Stimulated activated CD8-positive, alpha-beta memory T cell treated with anti-CD3 and anti-CD28 coated beads, Interleukin-15, amount 100 ng/mL, for 4 hours (primary cell): ENCODE measurements at regions not wholly inside any gene's neighbourhood (a gene's known extent, or its start where the extent isn't known, plus 50 kb on each side); places are given as distances from the start of the nearest gene placed in this dataset.
A peak's percentile ranks its signal among the peaks of the same experiment; 100 is the strongest.

Source experiments
- DNase-seq, 2 donors: peaks; one replicate each; pipeline ENCODE4 v3.0.0-alpha.2; 2020; ENCODE audit warnings: low read depth in 2 of 2

GRCh38 chr5:138665261-138665660, 88.0 kb upstream of the CTNNA1 start:
- no peak for DNase-seq

DNA sequence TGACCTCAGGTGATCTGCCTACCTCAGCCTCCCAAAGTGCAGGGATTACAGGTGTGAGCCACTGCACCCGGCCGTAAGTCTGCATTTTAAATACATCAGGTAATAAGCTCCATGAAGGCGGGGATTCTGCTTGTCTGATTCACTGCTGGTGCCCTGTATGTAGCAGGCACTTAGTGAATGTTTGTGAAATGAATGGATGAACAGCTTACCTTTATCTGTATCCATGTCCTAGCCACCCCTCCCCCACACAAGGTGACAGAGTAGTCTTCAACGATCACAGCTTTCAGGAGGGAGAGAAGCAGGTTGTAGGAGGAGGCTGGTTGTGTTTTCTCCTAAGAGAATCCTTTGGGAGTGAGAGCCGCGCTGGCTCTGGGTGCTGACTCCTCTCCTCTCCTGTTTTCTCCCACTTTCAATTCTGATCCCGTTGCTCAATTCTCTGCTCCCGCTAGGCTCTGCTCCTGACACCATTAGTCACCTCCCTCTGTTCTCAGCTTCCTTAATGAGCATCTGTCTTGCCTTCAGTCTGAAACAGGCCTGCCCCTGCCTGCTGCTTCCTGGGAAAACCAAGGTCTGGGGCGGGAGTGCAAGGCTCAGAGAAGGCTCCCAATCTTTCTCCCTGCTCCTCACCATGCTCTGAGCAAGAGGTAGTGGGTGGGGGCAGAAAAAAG, 88.8 kb upstream of the CTNNA1 start:
- DNase-seq: no peak

- no peak for DNase-seq
Measured at GRCh38 chr5:138663561-138663960, 88.4 kb upstream of the HSPA9 start.

DNA sequence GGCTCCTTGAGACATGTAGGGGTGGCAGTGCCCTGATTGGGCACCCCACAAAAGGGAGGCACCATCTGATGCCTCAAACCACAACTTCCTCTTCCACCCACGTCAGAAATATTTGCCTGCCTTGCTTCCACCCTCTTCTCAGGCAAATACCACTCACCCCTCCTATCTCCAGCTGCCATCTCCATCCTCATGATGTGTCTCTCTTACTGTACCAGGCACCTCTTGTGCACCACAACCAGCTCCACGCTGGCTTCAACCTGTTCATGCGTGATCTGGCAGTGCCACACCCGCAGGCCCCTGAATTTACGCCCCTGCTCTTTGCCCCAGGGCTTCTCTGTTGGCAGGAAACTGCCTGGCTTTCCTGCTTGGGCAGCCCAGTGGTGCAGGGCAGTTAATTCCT, 87.8 kb upstream of the HSPA9 start:
- DNase-seq: no peak

- DNase-seq: no peak
Measured at GRCh38 chr5:138662599-138662998, 87.4 kb upstream of the HSPA9 start.

GRCh38 chr5:138661991-138662434, 86.8 kb upstream of the HSPA9 start:
- DNase-seq: no peak

- no peak for DNase-seq
Measured at GRCh38 chr5:138661291-138661960, 86.2 kb upstream of the HSPA9 start.

- no peak for DNase-seq
Measured at GRCh38 chr5:138660051-138660572, 84.9 kb upstream of the HSPA9 start.

- no peak for DNase-seq
Measured at GRCh38 chr5:138659561-138659960, 84.4 kb upstream of the HSPA9 start.

DNA sequence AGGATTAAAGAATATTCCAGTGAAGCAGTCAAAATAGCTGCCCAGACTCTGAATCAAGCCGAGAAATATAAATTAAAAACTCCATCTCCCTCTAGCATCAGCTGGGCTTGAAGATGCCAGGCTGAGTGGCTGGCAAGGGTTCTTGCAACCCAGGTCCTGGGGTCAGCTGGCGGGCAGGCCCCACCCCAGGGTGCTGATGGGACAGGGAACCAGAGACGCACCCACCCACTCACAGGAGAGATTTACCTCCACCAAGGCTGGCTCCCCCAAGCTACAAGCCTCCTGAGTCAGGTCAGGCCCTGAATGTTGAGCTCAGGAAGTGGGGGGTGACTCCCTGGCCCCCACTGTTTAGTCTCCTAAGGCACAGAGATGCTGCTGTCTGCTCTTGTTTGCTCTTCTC, 83.9 kb upstream of the HSPA9 start:
- no peak for DNase-seq

- no peak for DNase-seq
Measured at GRCh38 chr5:138658676-138659075, 83.5 kb upstream of the HSPA9 start.

GRCh38 chr5:138657360-138657759, 82.2 kb upstream of the HSPA9 start:
- DNase-seq: no peak

GRCh38 chr5:138656916-138657315, 81.7 kb upstream of the HSPA9 start:
- DNase-seq: no peak

DNA sequence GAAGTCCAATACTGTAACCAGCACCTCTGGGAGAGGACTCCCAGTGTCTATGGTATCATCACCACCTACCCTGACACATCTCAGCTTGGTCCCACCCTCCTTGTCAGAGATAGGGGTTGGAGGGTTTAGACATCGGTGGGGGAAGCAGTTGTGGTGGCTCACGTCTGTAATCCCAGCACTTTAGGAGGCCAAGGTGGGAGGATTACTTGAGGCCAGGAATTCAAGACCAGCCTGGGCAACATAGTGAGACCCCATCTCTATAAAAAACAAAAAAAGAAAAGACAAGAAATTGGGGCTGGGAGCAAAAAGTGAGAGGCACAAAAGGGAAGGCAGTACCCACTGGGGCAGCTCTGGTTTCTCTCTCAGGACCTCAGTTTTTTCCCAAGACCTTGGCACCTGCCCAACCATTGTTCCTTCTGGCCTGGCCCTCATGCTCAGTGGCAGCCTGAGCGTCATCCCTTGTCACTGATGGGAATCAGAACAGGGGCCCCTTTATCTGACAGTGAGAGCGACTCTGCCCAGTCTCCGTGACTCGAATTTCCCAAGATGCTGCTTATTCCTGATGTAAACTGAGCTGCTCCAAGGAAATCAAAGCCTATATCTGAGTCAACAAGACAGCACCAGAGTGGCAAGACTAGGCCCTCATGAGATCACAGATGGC, 80.5 kb upstream of the HSPA9 start:
- DNase-seq: no peak

GRCh38 chr5:138654281-138654867, 79.2 kb upstream of the HSPA9 start:
- peak; percentile 59 to 79 for DNase-seq

GRCh38 chr5:138653502-138653901, 78.3 kb upstream of the HSPA9 start:
- no peak for DNase-seq

- no peak for DNase-seq
Measured at GRCh38 chr5:138651767-138652117, 76.5 kb upstream of the HSPA9 start.

GRCh38 chr5:138651058-138651766, 76.0 kb upstream of the HSPA9 start:
- DNase-seq: no peak

DNA sequence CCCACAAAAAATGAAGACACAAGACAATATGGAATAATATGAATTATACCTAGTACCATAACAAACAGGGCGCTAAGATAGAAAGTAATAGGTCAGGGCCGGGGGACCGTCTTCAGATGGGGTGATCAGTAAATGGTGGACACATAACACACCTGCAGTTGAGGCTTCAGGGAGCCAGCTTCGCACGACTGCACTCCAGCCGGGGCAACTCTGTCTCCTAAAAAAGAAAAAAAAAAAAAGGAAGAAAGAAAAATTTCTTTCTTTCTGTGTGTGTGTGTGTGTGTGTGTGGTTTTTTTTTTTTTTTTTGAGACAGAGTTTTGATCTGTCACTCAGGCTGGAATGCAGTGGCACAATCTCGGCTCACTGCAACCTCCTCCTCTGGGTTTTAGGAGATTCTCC, 75.0 kb upstream of the HSPA9 start:
- no peak for DNase-seq

GRCh38 chr5:138649775-138650174, 74.6 kb upstream of the HSPA9 start:
- no peak for DNase-seq

GRCh38 chr5:138649316-138649720, 74.1 kb upstream of the HSPA9 start:
- no peak for DNase-seq

DNA sequence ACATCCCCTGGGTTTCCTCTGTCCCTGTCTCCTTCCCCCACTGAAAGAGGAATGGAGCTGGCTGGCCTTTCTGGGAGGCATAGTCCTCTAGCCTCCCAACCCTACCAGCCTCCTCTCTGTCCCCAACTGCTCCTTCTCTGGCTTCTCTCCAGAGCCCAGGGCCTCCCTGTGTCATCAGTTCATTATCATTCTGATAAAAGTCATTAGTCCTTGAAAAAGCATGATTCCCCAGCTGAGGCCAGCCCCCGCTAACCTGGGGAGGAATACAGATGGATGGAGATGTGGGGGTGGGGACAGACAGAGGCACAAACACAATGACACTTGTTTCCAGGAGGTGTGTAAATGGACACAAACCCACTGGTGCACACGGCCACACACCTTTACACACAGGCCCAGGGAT, 73.6 kb upstream of the HSPA9 start:
- DNase-seq: no peak
